SU-DHL-6 (cell line): ENCODE measurements at regions not wholly inside any gene's neighbourhood (a gene's known extent, or its start where the extent isn't known, plus 50 kb on each side); places are given as distances from the start of the nearest gene placed in this dataset.

ENCODE experiments used
- H2AFZ ChIP-seq: fragments of 200-600 bp; sonication (generic); 2 replicates; pipeline ENCODE4 v1.6.1; 2014; ENCODE audit warnings: low read depth, mild to moderate bottlenecking, moderate library complexity, mixed read lengths, antibody characterized with exemption, low read length; ENCODE audit not compliant: severe bottlenecking
- H3F3A ChIP-seq: fragments of 200-600 bp; shearing (Covaris generic); 2 replicates; pipeline ENCODE4 v1.6.0; 2016; ENCODE audit warnings: antibody characterized with exemption, mild to moderate bottlenecking; ENCODE audit not compliant: insufficient read depth
- H3K27ac ChIP-seq: fragments of 200-600 bp; sonication (generic); 2 replicates; pipeline ENCODE4 v1.5.1; 2016; ENCODE audit warnings: low read depth, mild to moderate bottlenecking, low read length, moderate library complexity, mixed read lengths
- H3K27me3 ChIP-seq: fragments of 200-600 bp; sonication (generic), shearing (Covaris generic); 2 replicates; pipeline ENCODE4 v1.6.0; 2014; ENCODE audit warnings: mild to moderate bottlenecking, low read length
- H3K36me3 ChIP-seq: fragments of 200-600 bp; sonication (generic); 2 replicates; pipeline ENCODE4 v1.6.1; 2014; ENCODE audit warnings: mild to moderate bottlenecking, low read length, mixed read lengths
- H3K4me2 ChIP-seq: fragments of 300-600, 200-600 bp; shearing (Covaris generic), sonication (generic); 2 replicates; pipeline ENCODE4 v1.6.0; 2014; ENCODE audit warnings: low read length, low read depth, mild to moderate bottlenecking; ENCODE audit not compliant: poor library complexity, severe bottlenecking
- H3K4me3 ChIP-seq: fragments of 200-600 bp; sonication (generic); 2 replicates; pipeline ENCODE4 v1.5.1; 2014; ENCODE audit warnings: antibody characterized with exemption, low read length, mild to moderate bottlenecking, mixed read lengths; ENCODE audit not compliant: insufficient read depth, poor library complexity, severe bottlenecking
- H3K79me2 ChIP-seq: fragments of 200-600 bp; sonication (generic); 2 replicates; pipeline ENCODE4 v1.6.1; 2014; ENCODE audit warnings: mild to moderate bottlenecking, low read length, moderate library complexity; ENCODE audit not compliant: insufficient read depth
- H3K9ac ChIP-seq: fragments of 200-600 bp; sonication (generic); 2 replicates; pipeline ENCODE4 v1.7.0; 2014; ENCODE audit warnings: mild to moderate bottlenecking, low read length
- H3K9me2 ChIP-seq: fragments of 200-600 bp; sonication (generic); replicated peaks from 2 replicates; pipeline ENCODE4 v1.6.1; 2014; ENCODE audit warnings: low read length; ENCODE audit not compliant: insufficient read depth
- H3K9me3 ChIP-seq: fragments of 200-600 bp; sonication (generic); 2 replicates; pipeline ENCODE4 v1.6.1; 2014; ENCODE audit warnings: low read length, mixed read lengths; ENCODE audit not compliant: insufficient read depth
- H4K20me1 ChIP-seq: fragments of 200-600 bp; sonication (generic); 2 replicates; pipeline ENCODE4 v1.6.1; 2014; ENCODE audit warnings: low read depth, mild to moderate bottlenecking, antibody characterized with exemption, low read length, moderate library complexity, mixed read lengths
- CTCF ChIP-seq: fragments of 200-600 bp; sonication (generic); IDR thresholded peaks from one replicate; pipeline ENCODE4 v1.5.1; 2017; ENCODE audit warnings: antibody characterized with exemption, mild to moderate bottlenecking, low read length, moderate library complexity; ENCODE audit not compliant: insufficient read depth, poor library complexity, severe bottlenecking
- EZH2phosphoT487 ChIP-seq: fragments of 200-600 bp; sonication (generic), shearing (Covaris generic); conservative IDR thresholded peaks from 2 replicates; pipeline ENCODE4 v1.6.1; 2018; ENCODE audit warnings: mild to moderate bottlenecking, antibody characterized with exemption, low read length, moderate library complexity, mixed read lengths

DNA sequence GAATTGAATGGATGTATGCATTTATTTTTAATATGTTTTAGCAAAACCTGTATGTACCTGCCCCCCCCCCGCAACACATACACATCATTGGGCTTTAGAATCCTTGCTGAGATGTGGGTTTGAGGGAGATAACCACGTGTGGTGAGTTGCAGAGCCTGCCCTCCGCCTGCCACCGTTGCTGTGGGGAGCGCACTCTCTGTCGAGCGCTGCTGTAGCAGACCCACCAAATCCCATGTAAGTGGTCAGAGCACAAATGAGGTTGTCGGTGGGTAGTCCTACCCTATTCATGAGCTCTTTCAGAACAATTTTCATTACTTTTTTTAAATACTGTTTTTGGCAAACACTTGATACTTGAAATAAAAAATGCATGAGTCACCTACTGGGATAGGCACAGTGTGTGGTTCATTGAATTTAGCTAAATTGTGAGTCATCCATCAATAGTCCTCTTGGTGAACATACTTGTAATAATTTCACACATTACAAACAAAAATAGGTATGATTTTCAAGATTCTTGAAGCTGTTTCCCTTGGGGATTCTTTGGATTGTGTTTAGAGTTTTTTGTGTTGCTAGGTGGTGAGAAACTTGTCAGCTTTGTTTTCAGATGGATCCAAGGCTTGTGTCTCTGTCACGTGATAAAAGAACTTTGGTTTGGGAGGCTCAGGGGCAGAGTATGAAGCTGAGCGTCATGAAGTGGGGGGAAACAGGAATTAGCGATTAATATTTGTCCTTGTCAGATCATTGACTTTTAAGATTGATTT is 107.6 kb downstream of the PTCSC3 start:
- no peak overlapping the region for H3K27ac ChIP-seq
- no peaks in the 10 kb centered on the region for H3K9me2 ChIP-seq
- no peak overlapping the region for H2AFZ ChIP-seq
- H3F3A ChIP-seq, result no peaks in the 10 kb centered on the region
- H3K4me2 ChIP-seq, result no peak overlapping the region
- H3K36me3 ChIP-seq, result no peaks in the 10 kb centered on the region
- H3K9me3 ChIP-seq, result no peaks in the 10 kb centered on the region
- no peak overlapping the region for H3K9ac ChIP-seq
- H4K20me1 ChIP-seq, result no peaks in the 10 kb centered on the region
- TF ChIP-seq CTCF (no peak), EZH2phosphoT487 (no peak)
- no peaks in the 10 kb centered on the region for H3K79me2 ChIP-seq
- H3K4me3 ChIP-seq, result no peak overlapping the region
- H3K27me3 ChIP-seq, result no peaks in the 10 kb centered on the region

DNA sequence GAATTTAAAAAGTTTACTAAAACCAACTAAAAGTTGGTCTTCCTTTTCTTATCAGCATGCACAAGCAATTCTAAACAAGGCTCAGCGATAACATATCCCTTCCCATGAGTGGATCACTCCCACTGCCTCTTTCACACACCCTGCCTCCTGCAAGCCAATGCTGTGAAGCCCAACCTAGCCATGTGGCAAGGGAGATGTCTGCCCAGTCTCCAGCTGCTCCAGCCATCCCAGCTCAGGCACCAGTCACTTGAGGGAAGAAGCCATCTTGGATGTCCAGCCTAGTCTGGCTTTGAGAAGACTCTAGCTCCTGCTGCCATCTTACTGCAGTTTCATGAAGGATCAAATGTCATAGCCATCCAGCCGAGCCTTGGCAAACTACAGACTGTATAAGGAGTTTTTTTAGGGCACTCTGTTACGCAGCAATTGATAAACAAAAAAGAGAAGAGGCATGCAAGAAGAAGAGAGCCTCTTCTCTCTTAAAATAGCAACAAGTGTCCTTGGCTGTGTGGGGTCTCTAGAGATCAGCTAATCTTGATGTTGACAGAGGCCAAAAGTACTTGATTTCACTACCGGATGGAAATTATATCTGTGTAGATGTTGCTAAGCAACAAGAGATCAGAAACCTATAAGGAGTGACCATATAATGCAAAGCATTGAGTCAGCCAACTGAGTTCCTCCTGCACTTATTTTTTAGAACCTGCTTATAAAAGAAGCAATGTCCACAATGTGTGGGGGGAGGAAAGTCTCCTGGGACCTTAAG is 108.9 kb downstream of the PTCSC3 start:
- Histone ChIP-seq H2AFZ (no peak overlapping the region), H3F3A (no peaks in the 10 kb centered on the region), H4K20me1 (no peaks in the 10 kb centered on the region), H3K4me2 (no peak overlapping the region), H3K36me3 (no peaks in the 10 kb centered on the region), H3K79me2 (no peaks in the 10 kb centered on the region), H3K9ac (no peak overlapping the region), H3K9me3 (no peaks in the 10 kb centered on the region), H3K4me3 (no peak overlapping the region), H3K9me2 (no peaks in the 10 kb centered on the region), H3K27ac (no peak overlapping the region), H3K27me3 (no peaks in the 10 kb centered on the region)
- TF ChIP-seq EZH2phosphoT487, result no peak
- no peak for TF ChIP-seq CTCF

- Histone ChIP-seq H3K27ac (no peak overlapping the region), H3K4me2 (no peak overlapping the region), H3K9me2 (no peaks in the 10 kb centered on the region), H3F3A (no peaks in the 10 kb centered on the region), H3K4me3 (no peak overlapping the region), H3K27me3 (no peaks in the 10 kb centered on the region), H3K79me2 (no peaks in the 10 kb centered on the region), H2AFZ (no peak overlapping the region), H3K9ac (no peak overlapping the region), H4K20me1 (no peaks in the 10 kb centered on the region), H3K9me3 (no peaks in the 10 kb centered on the region), H3K36me3 (no peaks in the 10 kb centered on the region)
- TF ChIP-seq CTCF, result no peak
- no peak for TF ChIP-seq EZH2phosphoT487
These were observed 109.9 kb downstream of the PTCSC3 start for GRCh38 chr14:36066636-36067035.
